HEK293 (cell line): ENCODE measurements at regions not wholly inside any gene's neighbourhood (a gene's known extent, or its start where the extent isn't known, plus 50 kb on each side); places are given as distances from the start of the nearest gene placed in this dataset.

Source experiments
- CTCF ChIA-PET: fragments of 350-600 bp; formaldehyde crosslinking; extraction: SDS; loops from one replicate; lab custom pipeline; 2021; ENCODE audit warnings: antibody characterized with exemption; lab: Yijun Ruan, JAX
- POLR2A ChIA-PET: fragments of 300-600 bp; formaldehyde crosslinking; extraction: SDS; loops from one replicate; lab custom pipeline; 2020; ENCODE audit warnings: antibody characterized with exemption, inconsistent platforms; lab: Yijun Ruan, JAX
- H3K27ac ChIP-seq: fragments of 200-500 bp; sonication (Bioruptor generic); 2 replicates; pipeline ENCODE4 v1.5.1; 2014; ENCODE audit warnings: low read depth, low read length, control low read depth, inconsistent platforms; ENCODE audit errors: extremely low read depth
- H3K36me3 ChIP-seq, 2 experiments: fragments of 200-500 bp in 1 of 2; sonication (Bioruptor generic) in 1 of 2; 1 replicate in 1 of 2; 2 replicates in 1 of 2; pipeline ENCODE4 v1.5.1; 2014 to 2017; ENCODE audit warnings: inconsistent platforms in 2 of 2, low read length in 2 of 2; ENCODE audit not compliant: control insufficient read depth in 2 of 2, insufficient read depth in 1 of 2
- H3K4me1 ChIP-seq: fragments of 200-500 bp; sonication (Bioruptor generic); 2 replicates; pipeline ENCODE4 v1.5.1; 2014; ENCODE audit warnings: mild to moderate bottlenecking, low read length, inconsistent platforms; ENCODE audit not compliant: control insufficient read depth, insufficient read depth
- H3K4me3 ChIP-seq: 2 replicates; pipeline ENCODE4 v1.5.1; 2011; ENCODE audit warnings: low read depth, mild to moderate bottlenecking, control low read depth, low read length, moderate library complexity
- H3K9me3 ChIP-seq: fragments of 200-500 bp; sonication (Bioruptor generic); 2 replicates; pipeline ENCODE4 v1.5.1; 2014; ENCODE audit warnings: low read depth, low read length, inconsistent platforms; ENCODE audit not compliant: control insufficient read depth, insufficient read depth
- KLF10 ChIP-seq: fragments of 450-650 bp; IDR thresholded peaks from 2 replicates; pipeline ENCODE4 v1.5.1; 2018; ENCODE audit warnings: missing biosample characterization, mild to moderate bottlenecking, missing genetic modification characterization
- YY1 ChIP-seq: fragments of 450-650 bp; formaldehyde crosslinking; IDR thresholded peaks from 2 replicates; pipeline ENCODE4 v1.5.1; 2018; ENCODE audit warnings: missing biosample characterization, missing genetic modification characterization
- ZBTB20 ChIP-seq: fragments of 450-650 bp; formaldehyde crosslinking; IDR thresholded peaks from 2 replicates; pipeline ENCODE4 v1.5.1; 2016; ENCODE audit warnings: missing biosample characterization, missing genetic modification characterization
- ZBTB21 ChIP-seq: fragments of 450-650 bp; formaldehyde crosslinking; IDR thresholded peaks from 2 replicates; pipeline ENCODE4 v1.5.1; 2017; ENCODE audit warnings: missing biosample characterization, missing genetic modification characterization
- ZNF10 ChIP-seq: fragments of 450-650 bp; formaldehyde crosslinking; IDR thresholded peaks from 2 replicates; pipeline ENCODE4 v1.5.1; 2017; ENCODE audit warnings: missing biosample characterization, missing genetic modification characterization
- ZNF138 ChIP-seq: fragments of 450-650 bp; formaldehyde crosslinking; IDR thresholded peaks from 2 replicates; pipeline ENCODE4 v1.5.1; 2016; ENCODE audit warnings: missing biosample characterization, missing genetic modification characterization, borderline replicate concordance
- ZNF16 ChIP-seq: fragments of 450-650 bp; formaldehyde crosslinking; IDR thresholded peaks from 2 replicates; pipeline ENCODE4 v1.5.1; 2016; ENCODE audit warnings: low read depth, missing biosample characterization, missing genetic modification characterization
- ZNF19 ChIP-seq: fragments of 450-650 bp; formaldehyde crosslinking; IDR thresholded peaks from 2 replicates; pipeline ENCODE4; 2016; ENCODE audit warnings: missing biosample characterization, missing genetic modification characterization, low read depth
- ZNF571 ChIP-seq: fragments of 450-650 bp; formaldehyde crosslinking; IDR thresholded peaks from 2 replicates; pipeline ENCODE4 v1.5.0; 2017; ENCODE audit warnings: missing biosample characterization, missing genetic modification characterization
- ZNF600 ChIP-seq: fragments of 450-650 bp; formaldehyde crosslinking; IDR thresholded peaks from 2 replicates; pipeline ENCODE4 v1.5.1; 2016; ENCODE audit warnings: missing biosample characterization, missing genetic modification characterization
- ZNF629 ChIP-seq: fragments of 450-650 bp; formaldehyde crosslinking; IDR thresholded peaks from 2 replicates; pipeline ENCODE4 v1.5.1; 2017; ENCODE audit warnings: missing biosample characterization, missing genetic modification characterization
- TF ChIP-seq, protein P1 (sequence below): fragments of 450-650 bp; formaldehyde crosslinking; IDR thresholded peaks from 2 replicates; pipeline ENCODE4 v1.5.1; 2017; ENCODE audit warnings: missing biosample characterization, missing genetic modification characterization
- TF ChIP-seq, protein P2 (sequence below): fragments of 450-650 bp; formaldehyde crosslinking; IDR thresholded peaks from 2 replicates; pipeline ENCODE4 v1.5.1; 2016; ENCODE audit warnings: missing biosample characterization, missing genetic modification characterization
- TF ChIP-seq, protein P3 (sequence below): fragments of 450-650 bp; formaldehyde crosslinking; IDR thresholded peaks from 2 replicates; pipeline ENCODE4 v1.5.1; 2016; ENCODE audit warnings: missing biosample characterization, missing genetic modification characterization
- TF ChIP-seq, protein P4 (sequence below): fragments of 450-650 bp; formaldehyde crosslinking; IDR thresholded peaks from 2 replicates; pipeline ENCODE4 v1.5.1; 2016; ENCODE audit warnings: missing biosample characterization, missing genetic modification characterization
- TF ChIP-seq, protein P5 (sequence below): fragments of 450-650 bp; formaldehyde crosslinking; conservative IDR thresholded peaks from 2 replicates; pipeline ENCODE4 v1.5.1; 2016; ENCODE audit warnings: low read depth, missing biosample characterization, missing genetic modification characterization
- TF ChIP-seq, protein P6 (sequence below): fragments of 450-650 bp; formaldehyde crosslinking; conservative IDR thresholded peaks from 2 replicates; pipeline ENCODE4 v1.5.1; 2016; ENCODE audit warnings: low read depth, missing biosample characterization, missing genetic modification characterization

DNA sequence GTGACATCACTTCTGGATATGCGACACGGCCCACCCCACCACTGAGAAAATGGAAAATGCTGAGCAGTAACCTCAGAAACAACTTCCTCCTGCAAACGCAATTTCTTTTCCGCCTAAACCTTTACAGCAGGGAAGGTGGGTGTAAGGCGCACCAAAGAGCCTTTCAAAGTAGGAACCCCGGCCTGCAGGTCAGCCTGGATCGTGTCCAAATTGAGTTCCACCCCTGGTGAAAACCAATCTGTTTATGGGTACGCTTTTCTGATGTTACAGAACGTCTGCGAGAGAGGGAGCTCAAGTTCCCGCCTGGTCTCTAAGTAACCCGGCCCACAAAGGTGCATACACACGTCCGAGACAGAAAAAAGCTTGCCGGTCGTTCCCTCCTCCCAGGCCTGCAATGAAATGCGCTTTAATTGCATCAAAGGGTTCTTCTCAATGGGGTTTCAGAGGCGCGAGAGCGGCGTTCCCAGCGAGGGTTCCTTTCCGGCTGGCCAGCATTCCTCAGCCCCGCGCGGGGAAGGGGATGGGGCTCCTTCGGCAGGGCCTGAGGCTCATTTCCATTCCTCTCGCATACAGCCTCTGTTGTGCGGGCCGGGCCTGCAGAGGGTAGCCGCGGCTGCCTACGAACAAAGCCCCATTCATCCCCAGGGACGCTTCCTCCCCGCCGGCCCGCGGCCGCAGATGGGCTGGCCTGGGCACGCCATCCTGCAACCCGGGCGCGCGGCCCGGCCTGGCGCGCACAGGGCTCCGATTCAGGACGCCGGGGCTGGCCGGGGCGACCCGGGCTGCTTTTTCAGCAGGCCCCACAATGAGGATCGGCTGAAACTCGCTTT, 138.1 kb downstream of the TMCO5A start:
- Histone ChIP-seq H3K36me3 (no peaks in the 10 kb centered on the region), H3K9me3 (no peaks in the 10 kb centered on the region), H3K4me3 (peak overlapping the region; percentile 37), H3K4me1 (peaks cover 17% of the 10 kb centered on the region), H3K27ac (peak overlapping the region; percentile 96)
- CTCF ChIA-PET, result interaction anchor here (0.6 to 0.9 kb wide), 2 partner anchors 13 to 70 kb away, joined by 3 read pairs; no protein-coding TSS in a partner anchor
- POLR2A ChIA-PET, result interaction anchor here (0.5 to 1.0 kb wide), 3 partner anchors 54 to 913 kb away, joined by 3 to 6 read pairs (median 3); partner anchors contain the start of gene SPRED1
- TF ChIP-seq, protein P1, sequence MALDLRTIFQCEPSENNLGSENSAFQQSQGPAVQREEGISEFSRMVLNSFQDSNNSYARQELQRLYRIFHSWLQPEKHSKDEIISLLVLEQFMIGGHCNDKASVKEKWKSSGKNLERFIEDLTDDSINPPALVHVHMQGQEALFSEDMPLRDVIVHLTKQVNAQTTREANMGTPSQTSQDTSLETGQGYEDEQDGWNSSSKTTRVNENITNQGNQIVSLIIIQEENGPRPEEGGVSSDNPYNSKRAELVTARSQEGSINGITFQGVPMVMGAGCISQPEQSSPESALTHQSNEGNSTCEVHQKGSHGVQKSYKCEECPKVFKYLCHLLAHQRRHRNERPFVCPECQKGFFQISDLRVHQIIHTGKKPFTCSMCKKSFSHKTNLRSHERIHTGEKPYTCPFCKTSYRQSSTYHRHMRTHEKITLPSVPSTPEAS (tag by site-specific recombination), result no peak
- TF ChIP-seq ZNF19 (tag by site-specific recombination) (no peak), ZNF629 (peak; percentile 69), ZBTB21 (peak; percentile 88), YY1 (peak; percentile 34; the same call in 1 of the 2 replicates), ZNF600 (tag by site-specific recombination) (peak; percentile 55; the same call in 1 of the 2 replicates), ZNF10 (tag by site-specific recombination) (0 out of 2 replicates have a peak, but pooled peaks have one; percentile 29), ZNF571 (tag by site-specific recombination) (no peak), KLF10 (no peak), ZNF16 (no peak), ZBTB20 (tag by site-specific recombination) (peak; percentile 91), ZNF138 (tag by site-specific recombination) (no peak)
- TF ChIP-seq, protein P2, sequence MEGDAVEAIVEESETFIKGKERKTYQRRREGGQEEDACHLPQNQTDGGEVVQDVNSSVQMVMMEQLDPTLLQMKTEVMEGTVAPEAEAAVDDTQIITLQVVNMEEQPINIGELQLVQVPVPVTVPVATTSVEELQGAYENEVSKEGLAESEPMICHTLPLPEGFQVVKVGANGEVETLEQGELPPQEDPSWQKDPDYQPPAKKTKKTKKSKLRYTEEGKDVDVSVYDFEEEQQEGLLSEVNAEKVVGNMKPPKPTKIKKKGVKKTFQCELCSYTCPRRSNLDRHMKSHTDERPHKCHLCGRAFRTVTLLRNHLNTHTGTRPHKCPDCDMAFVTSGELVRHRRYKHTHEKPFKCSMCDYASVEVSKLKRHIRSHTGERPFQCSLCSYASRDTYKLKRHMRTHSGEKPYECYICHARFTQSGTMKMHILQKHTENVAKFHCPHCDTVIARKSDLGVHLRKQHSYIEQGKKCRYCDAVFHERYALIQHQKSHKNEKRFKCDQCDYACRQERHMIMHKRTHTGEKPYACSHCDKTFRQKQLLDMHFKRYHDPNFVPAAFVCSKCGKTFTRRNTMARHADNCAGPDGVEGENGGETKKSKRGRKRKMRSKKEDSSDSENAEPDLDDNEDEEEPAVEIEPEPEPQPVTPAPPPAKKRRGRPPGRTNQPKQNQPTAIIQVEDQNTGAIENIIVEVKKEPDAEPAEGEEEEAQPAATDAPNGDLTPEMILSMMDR (tag by site-specific recombination), result no peak
- TF ChIP-seq, protein P3, sequence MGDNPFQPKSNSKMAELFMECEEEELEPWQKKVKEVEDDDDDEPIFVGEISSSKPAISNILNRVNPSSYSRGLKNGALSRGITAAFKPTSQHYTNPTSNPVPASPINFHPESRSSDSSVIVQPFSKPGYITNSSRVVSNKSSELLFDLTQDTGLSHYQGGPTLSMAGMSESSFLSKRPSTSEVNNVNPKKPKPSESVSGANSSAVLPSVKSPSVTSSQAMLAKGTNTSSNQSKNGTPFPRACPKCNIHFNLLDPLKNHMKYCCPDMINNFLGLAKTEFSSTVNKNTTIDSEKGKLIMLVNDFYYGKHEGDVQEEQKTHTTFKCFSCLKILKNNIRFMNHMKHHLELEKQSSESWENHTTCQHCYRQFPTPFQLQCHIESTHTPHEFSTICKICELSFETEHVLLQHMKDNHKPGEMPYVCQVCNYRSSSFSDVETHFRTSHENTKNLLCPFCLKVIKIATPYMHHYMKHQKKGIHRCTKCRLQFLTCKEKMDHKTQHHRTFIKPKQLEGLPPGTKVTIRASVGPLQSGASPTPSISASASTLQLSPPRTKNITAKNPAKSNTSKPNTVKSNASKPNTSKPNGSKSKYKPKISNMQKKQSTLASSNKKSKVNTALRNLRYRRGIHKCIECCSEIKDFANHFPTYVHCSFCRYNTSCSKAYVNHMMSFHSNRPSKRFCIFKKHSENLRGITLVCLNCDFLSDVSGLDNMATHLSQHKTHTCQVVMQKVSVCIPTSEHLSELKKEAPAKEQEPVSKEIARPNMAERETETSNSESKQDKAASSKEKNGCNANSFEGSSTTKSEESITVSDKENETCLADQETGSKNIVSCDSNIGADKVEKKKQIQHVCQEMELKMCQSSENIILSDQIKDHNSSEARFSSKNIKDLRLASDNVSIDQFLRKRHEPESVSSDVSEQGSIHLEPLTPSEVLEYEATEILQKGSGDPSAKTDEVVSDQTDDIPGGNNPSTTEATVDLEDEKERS (tag by site-specific recombination), result no peak
- TF ChIP-seq, protein P4, sequence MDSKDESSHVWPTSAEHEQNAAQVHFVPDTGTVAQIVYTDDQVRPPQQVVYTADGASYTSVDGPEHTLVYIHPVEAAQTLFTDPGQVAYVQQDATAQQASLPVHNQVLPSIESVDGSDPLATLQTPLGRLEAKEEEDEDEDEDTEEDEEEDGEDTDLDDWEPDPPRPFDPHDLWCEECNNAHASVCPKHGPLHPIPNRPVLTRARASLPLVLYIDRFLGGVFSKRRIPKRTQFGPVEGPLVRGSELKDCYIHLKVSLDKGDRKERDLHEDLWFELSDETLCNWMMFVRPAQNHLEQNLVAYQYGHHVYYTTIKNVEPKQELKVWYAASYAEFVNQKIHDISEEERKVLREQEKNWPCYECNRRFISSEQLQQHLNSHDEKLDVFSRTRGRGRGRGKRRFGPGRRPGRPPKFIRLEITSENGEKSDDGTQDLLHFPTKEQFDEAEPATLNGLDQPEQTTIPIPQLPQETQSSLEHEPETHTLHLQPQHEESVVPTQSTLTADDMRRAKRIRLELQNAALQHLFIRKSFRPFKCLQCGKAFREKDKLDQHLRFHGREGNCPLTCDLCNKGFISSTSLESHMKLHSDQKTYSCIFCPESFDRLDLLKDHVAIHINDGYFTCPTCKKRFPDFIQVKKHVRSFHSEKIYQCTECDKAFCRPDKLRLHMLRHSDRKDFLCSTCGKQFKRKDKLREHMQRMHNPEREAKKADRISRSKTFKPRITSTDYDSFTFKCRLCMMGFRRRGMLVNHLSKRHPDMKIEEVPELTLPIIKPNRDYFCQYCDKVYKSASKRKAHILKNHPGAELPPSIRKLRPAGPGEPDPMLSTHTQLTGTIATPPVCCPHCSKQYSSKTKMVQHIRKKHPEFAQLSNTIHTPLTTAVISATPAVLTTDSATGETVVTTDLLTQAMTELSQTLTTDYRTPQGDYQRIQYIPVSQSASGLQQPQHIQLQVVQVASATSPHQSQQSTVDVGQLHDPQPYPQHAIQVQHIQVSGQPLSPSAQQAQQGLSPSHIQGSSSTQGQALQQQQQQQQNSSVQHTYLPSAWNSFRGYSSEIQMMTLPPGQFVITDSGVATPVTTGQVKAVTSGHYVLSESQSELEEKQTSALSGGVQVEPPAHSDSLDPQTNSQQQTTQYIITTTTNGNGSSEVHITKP (tag by site-specific recombination), result peak; percentile 93
- TF ChIP-seq, protein P5, sequence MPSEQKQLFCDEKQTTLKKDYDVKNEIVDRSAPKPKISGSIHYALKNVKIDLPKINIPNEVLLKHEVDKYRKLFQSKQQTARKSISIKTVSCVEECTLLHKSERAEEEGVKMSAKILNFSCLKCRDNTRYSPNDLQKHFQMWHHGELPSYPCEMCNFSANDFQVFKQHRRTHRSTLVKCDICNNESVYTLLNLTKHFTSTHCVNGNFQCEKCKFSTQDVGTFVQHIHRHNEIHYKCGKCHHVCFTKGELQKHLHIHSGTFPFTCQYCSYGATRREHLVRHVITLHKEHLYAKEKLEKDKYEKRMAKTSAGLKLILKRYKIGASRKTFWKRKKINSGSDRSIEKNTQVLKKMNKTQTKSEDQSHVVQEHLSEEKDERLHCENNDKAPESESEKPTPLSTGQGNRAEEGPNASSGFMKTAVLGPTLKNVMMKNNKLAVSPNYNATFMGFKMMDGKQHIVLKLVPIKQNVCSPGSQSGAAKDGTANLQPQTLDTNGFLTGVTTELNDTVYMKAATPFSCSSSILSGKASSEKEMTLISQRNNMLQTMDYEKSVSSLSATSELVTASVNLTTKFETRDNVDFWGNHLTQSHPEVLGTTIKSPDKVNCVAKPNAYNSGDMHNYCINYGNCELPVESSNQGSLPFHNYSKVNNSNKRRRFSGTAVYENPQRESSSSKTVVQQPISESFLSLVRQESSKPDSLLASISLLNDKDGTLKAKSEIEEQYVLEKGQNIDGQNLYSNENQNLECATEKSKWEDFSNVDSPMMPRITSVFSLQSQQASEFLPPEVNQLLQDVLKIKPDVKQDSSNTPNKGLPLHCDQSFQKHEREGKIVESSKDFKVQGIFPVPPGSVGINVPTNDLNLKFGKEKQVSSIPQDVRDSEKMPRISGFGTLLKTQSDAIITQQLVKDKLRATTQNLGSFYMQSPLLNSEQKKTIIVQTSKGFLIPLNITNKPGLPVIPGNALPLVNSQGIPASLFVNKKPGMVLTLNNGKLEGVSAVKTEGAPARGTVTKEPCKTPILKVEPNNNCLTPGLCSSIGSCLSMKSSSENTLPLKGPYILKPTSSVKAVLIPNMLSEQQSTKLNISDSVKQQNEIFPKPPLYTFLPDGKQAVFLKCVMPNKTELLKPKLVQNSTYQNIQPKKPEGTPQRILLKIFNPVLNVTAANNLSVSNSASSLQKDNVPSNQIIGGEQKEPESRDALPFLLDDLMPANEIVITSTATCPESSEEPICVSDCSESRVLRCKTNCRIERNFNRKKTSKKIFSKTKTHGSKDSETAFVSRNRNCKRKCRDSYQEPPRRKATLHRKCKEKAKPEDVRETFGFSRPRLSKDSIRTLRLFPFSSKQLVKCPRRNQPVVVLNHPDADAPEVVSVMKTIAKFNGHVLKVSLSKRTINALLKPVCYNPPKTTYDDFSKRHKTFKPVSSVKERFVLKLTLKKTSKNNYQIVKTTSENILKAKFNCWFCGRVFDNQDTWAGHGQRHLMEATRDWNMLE (tag by site-specific recombination), result peak; percentile 40; the same call in 1 of the 2 replicates
- TF ChIP-seq, protein P6, sequence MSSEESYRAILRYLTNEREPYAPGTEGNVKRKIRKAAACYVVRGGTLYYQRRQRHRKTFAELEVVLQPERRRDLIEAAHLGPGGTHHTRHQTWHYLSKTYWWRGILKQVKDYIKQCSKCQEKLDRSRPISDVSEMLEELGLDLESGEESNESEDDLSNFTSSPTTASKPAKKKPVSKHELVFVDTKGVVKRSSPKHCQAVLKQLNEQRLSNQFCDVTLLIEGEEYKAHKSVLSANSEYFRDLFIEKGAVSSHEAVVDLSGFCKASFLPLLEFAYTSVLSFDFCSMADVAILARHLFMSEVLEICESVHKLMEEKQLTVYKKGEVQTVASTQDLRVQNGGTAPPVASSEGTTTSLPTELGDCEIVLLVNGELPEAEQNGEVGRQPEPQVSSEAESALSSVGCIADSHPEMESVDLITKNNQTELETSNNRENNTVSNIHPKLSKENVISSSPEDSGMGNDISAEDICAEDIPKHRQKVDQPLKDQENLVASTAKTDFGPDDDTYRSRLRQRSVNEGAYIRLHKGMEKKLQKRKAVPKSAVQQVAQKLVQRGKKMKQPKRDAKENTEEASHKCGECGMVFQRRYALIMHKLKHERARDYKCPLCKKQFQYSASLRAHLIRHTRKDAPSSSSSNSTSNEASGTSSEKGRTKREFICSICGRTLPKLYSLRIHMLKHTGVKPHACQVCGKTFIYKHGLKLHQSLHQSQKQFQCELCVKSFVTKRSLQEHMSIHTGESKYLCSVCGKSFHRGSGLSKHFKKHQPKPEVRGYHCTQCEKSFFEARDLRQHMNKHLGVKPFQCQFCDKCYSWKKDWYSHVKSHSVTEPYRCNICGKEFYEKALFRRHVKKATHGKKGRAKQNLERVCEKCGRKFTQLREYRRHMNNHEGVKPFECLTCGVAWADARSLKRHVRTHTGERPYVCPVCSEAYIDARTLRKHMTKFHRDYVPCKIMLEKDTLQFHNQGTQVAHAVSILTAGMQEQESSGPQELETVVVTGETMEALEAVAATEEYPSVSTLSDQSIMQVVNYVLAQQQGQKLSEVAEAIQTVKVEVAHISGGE (tag by site-specific recombination), result peak; percentile 77
